Trophoblast cell (in vitro differentiated cells and primary cell): ENCODE measurements at regions not wholly inside any gene's neighbourhood (a gene's known extent, or its start where the extent isn't known, plus 50 kb on each side); places are given as distances from the start of the nearest gene placed in this dataset.

Experiments
- DNase-seq, 2 donors: peaks; one replicate each; pipeline ENCODE4 v3.0.0-alpha.2; 2016
- H2AFZ ChIP-seq: 2 replicates; pipeline ENCODE4 v1.6.1; 2013; ENCODE audit warnings: low read length, moderate library complexity, mild to moderate bottlenecking; ENCODE audit not compliant: insufficient read depth, poor library complexity
- H2AK5ac ChIP-seq: 2 replicates; pipeline ENCODE4 v1.6.1; 2013; ENCODE audit warnings: mild to moderate bottlenecking, low read length
- H2BK120ac ChIP-seq: 2 replicates; pipeline ENCODE4 v1.6.1; 2013; ENCODE audit warnings: low read length, mild to moderate bottlenecking, moderate library complexity; ENCODE audit not compliant: insufficient read depth, poor library complexity
- H2BK12ac ChIP-seq: 2 replicates; pipeline ENCODE4 v1.6.1; 2013; ENCODE audit warnings: mild to moderate bottlenecking, low read length, moderate library complexity
- H2BK5ac ChIP-seq: 2 replicates; pipeline ENCODE4 v1.6.1; 2013; ENCODE audit warnings: low read length, low read depth, moderate library complexity, mild to moderate bottlenecking; ENCODE audit not compliant: poor library complexity
- H3K14ac ChIP-seq: 2 replicates; pipeline ENCODE4 v1.6.1; 2013; ENCODE audit warnings: mild to moderate bottlenecking, low read length
- H3K18ac ChIP-seq: 2 replicates; pipeline ENCODE4 v1.6.1; 2013; ENCODE audit warnings: mild to moderate bottlenecking, low read length
- H3K23ac ChIP-seq: 2 replicates; pipeline ENCODE4 v1.6.1; 2013; ENCODE audit warnings: low read length
- H3K27ac ChIP-seq: 2 replicates; pipeline ENCODE4 v1.5.1; 2013; ENCODE audit warnings: low read depth, mild to moderate bottlenecking, inconsistent platforms, low read length, moderate library complexity
- H3K27me3 ChIP-seq: 2 replicates; pipeline ENCODE4 v1.6.1; 2013; ENCODE audit warnings: inconsistent platforms, mild to moderate bottlenecking, low read length, moderate library complexity; ENCODE audit not compliant: insufficient read depth
- H3K36me3 ChIP-seq, 2 experiments: 1 replicate in 1 of 2; 2 replicates in 1 of 2; pipeline ENCODE4 v1.6.1; 2013; ENCODE audit warnings: low read length in 2 of 2, mild to moderate bottlenecking in 2 of 2, moderate library complexity in 1 of 2; ENCODE audit not compliant: insufficient read depth in 2 of 2, control insufficient read depth in 1 of 2
- H3K4ac ChIP-seq: 2 replicates; pipeline ENCODE4 v1.6.1; 2013; ENCODE audit warnings: low read depth, mild to moderate bottlenecking, low read length, moderate library complexity
- H3K4me1 ChIP-seq, 2 experiments: 1 replicate in 1 of 2; 2 replicates in 1 of 2; pipeline ENCODE4 v1.6.1; 2013; ENCODE audit warnings: low read length in 2 of 2, mild to moderate bottlenecking in 2 of 2, moderate library complexity in 1 of 2; ENCODE audit not compliant: insufficient read depth in 2 of 2, control insufficient read depth in 1 of 2
- H3K4me2 ChIP-seq: 2 replicates; pipeline ENCODE4 v1.6.1; 2013; ENCODE audit warnings: inconsistent platforms, mild to moderate bottlenecking, low read length, moderate library complexity
- H3K4me3 ChIP-seq: 2 replicates; pipeline ENCODE4 v1.5.1; 2013; ENCODE audit warnings: mild to moderate bottlenecking, low read depth, low read length, inconsistent platforms
- H3K79me1 ChIP-seq: one replicate; pipeline ENCODE4 v1.6.1; 2013; ENCODE audit warnings: low read length
- H3K79me2 ChIP-seq: 2 replicates; pipeline ENCODE4 v1.6.1; 2013; ENCODE audit warnings: low read length, mild to moderate bottlenecking; ENCODE audit not compliant: control insufficient read depth, insufficient read depth, poor library complexity
- H3K9ac ChIP-seq: 2 replicates; pipeline ENCODE4 v1.6.1; 2013; ENCODE audit warnings: mild to moderate bottlenecking, low read length
- H3K9me3 ChIP-seq: 2 replicates; pipeline ENCODE4 v1.6.1; 2013; ENCODE audit warnings: low read depth, mild to moderate bottlenecking, control low read depth, inconsistent platforms, low read length; ENCODE audit not compliant: insufficient read depth
- H4K12ac ChIP-seq: 2 replicates; pipeline ENCODE4 v1.6.1; 2013; ENCODE audit warnings: low read depth, mild to moderate bottlenecking, low read length, moderate library complexity
- H4K8ac ChIP-seq: 2 replicates; pipeline ENCODE4 v1.6.1; 2013; ENCODE audit warnings: low read depth, mild to moderate bottlenecking, low read length, moderate library complexity
- H4K91ac ChIP-seq: one replicate; pipeline ENCODE4 v1.6.1; 2013; ENCODE audit warnings: low read depth, mild to moderate bottlenecking, low read length, moderate library complexity
- WGBS: extraction: QIAGEN DNeasy Blood & Tissue Kit; methylation state at CpG from one replicate; pipeline ENCODE4 v1.1.7; 2013; ENCODE audit warnings: missing lambda C conversion rate; ENCODE audit not compliant: insufficient read length, insufficient coverage; ENCODE audit errors: extremely low coverage; 5-methylcytosine and 5-hydroxymethylcytosine counted together

DNA sequence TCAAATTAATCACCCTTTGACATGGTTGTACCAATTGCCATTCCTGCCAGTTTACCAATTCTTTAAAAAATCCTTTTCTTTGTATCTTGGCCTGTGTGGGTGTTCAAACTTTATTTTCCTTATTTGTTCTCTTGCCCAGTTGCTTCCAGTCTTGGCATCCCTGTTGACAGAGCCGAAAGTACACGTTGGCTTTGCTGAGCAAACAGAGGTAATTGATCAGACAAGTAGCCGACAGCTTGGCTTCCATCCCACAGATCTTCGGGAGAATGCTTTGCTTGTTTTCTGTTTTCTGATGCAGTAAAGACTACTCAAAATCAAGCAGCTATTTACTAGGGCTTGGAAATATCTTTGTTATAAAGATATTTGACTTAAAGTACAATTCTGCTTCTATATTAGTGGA, 506.8 kb upstream of the SALL1 start:
- H4K91ac ChIP-seq = no peak overlapping the region
- H3K36me3 ChIP-seq = no peaks in the 10 kb centered on the region
- H3K4me1 ChIP-seq = peaks cover 0 to 2% of the 10 kb centered on the region in 2 experiments
- no peak overlapping the region for H3K18ac ChIP-seq
- H3K9me3 ChIP-seq = no peaks in the 10 kb centered on the region
- no peak overlapping the region for H2BK12ac ChIP-seq
- no peak for DNase-seq
- no peak overlapping the region for H2BK120ac ChIP-seq
- no peak overlapping the region for H3K4me2 ChIP-seq
- H4K8ac ChIP-seq = no peak overlapping the region
- no peak overlapping the region for H3K9ac ChIP-seq
- H3K23ac ChIP-seq = no peak overlapping the region
- no peak overlapping the region for H2BK5ac ChIP-seq
- no peak overlapping the region for H4K12ac ChIP-seq
- no peak overlapping the region for H3K4me3 ChIP-seq
- H2AK5ac ChIP-seq = no peak overlapping the region
- H3K79me1 ChIP-seq = no peaks in the 10 kb centered on the region
- H3K27me3 ChIP-seq = no peaks in the 10 kb centered on the region
- no peaks in the 10 kb centered on the region for H3K79me2 ChIP-seq
- H3K14ac ChIP-seq = no peak overlapping the region
- no peak overlapping the region for H2AFZ ChIP-seq
- H3K4ac ChIP-seq = no peak overlapping the region
- no peak overlapping the region for H3K27ac ChIP-seq
- no CpG with 5 or more reads among the region's 4 CpGs for WGBS

DNA sequence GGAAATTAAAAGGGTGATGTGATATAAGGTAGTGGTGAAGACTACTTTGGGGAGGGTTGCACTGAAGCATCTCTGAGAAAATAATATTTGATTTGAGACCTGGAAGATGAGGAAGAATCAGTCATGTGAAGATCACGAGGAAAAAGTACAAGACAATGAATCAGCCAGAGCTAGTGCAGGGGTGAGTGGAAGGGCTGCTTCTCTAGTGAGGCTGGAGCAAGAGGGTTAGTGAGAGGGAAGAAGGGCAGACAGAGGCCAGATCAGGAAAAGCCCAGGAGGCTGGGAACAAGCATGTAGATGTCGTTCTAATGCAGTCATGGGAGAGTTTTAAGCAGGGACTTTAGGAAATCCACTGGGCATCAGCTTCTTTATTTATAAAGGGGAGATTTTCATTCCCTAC, 504.2 kb upstream of the SALL1 start:
- Histone ChIP-seq H3K23ac (no peak overlapping the region), H2BK120ac (no peak overlapping the region), H3K4me2 (no peak overlapping the region), H3K4ac (no peak overlapping the region), H2AFZ (no peak overlapping the region), H2BK5ac (no peak overlapping the region), H4K12ac (no peak overlapping the region), H3K18ac (no peak overlapping the region), H2BK12ac (no peak overlapping the region), H2AK5ac (no peak overlapping the region), H3K14ac (no peak overlapping the region), H3K4me3 (no peak overlapping the region), H3K36me3 (no peaks in the 10 kb centered on the region), H3K79me2 (no peaks in the 10 kb centered on the region), H3K27ac (no peak overlapping the region), H4K91ac (no peak overlapping the region), H3K27me3 (no peaks in the 10 kb centered on the region), H3K79me1 (no peaks in the 10 kb centered on the region), H3K9me3 (no peaks in the 10 kb centered on the region), H3K9ac (no peak overlapping the region), H3K4me1 (peaks cover 0 to 2% of the 10 kb centered on the region in 2 experiments), H4K8ac (no peak overlapping the region)
- DNase-seq = no peak
- no CpG with 5 or more reads among the region's 2 CpGs for WGBS

DNA sequence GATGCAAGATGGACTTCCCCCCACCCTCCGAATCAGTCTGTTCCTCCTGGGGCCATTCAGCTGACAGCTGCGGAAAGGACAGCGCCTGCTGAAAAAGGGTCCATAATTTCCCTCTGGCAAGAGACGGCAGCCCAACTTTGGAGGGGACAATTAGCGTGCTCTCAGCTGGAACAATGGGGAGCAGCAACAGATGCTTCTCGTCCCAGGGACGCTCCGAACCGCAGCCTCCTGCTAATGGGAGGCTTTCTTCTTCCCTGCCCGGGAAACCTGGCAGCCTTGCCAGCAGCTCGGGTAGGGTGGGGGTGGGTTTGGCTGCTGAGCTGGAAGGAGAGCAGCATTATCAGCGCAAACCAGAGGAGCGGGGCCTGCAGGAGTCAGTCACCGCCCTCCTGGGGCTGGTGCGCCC, 500.0 kb upstream of the SALL1 start:
- Histone ChIP-seq H3K9ac (no peak overlapping the region), H3K4ac (no peak overlapping the region), H3K23ac (no peak overlapping the region), H3K18ac (no peak overlapping the region), H2BK5ac (no peak overlapping the region), H3K27ac (no peak overlapping the region), H4K8ac (no peak overlapping the region), H4K91ac (no peak overlapping the region), H4K12ac (no peak overlapping the region), H3K4me3 (no peak overlapping the region), H2BK12ac (no peak overlapping the region), H3K4me1 (no peaks in the 10 kb centered on the region), H3K9me3 (no peaks in the 10 kb centered on the region), H3K36me3 (no peaks in the 10 kb centered on the region), H3K4me2 (no peak overlapping the region), H3K79me2 (no peaks in the 10 kb centered on the region), H2AFZ (no peak overlapping the region), H2BK120ac (no peak overlapping the region), H3K14ac (no peak overlapping the region), H2AK5ac (no peak overlapping the region), H3K79me1 (no peaks in the 10 kb centered on the region), H3K27me3 (no peaks in the 10 kb centered on the region)
- no CpG with 5 or more reads among the region's 15 CpGs for WGBS
- no peak for DNase-seq

DNA sequence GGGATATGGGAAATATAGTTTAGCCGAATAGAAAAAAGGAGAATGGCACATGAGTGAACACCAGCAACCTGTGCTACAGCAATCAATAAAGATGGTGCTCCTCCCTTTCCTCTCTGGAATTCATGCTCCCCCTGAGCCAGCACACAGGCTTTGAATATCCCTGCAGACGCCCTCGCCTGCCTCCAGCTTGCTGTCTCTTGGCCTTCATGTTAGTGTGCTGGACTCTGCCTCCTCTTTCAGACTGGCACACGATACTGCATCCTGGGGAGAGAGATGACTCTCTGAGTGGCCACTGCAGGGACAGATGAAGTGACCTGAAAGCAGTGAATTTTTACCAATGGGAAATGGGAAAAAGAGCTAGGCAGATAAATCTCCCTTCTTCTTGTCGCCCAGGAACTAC, 498.6 kb upstream of the SALL1 start:
- no peak overlapping the region for H3K18ac ChIP-seq
- no peak for DNase-seq
- H2BK120ac ChIP-seq = no peak overlapping the region
- no peaks in the 10 kb centered on the region for H3K9me3 ChIP-seq
- H3K4me2 ChIP-seq = no peak overlapping the region
- no peak overlapping the region for H4K12ac ChIP-seq
- no peak overlapping the region for H3K23ac ChIP-seq
- no peak overlapping the region for H3K27ac ChIP-seq
- H3K79me1 ChIP-seq = no peaks in the 10 kb centered on the region
- no peak overlapping the region for H3K4me3 ChIP-seq
- H3K4me1 ChIP-seq = no peaks in the 10 kb centered on the region
- no peak overlapping the region for H2AK5ac ChIP-seq
- no CpG with 5 or more reads among the region's 5 CpGs for WGBS
- no peak overlapping the region for H3K14ac ChIP-seq
- no peaks in the 10 kb centered on the region for H3K27me3 ChIP-seq
- no peak overlapping the region for H2BK5ac ChIP-seq
- no peaks in the 10 kb centered on the region for H3K36me3 ChIP-seq
- H2BK12ac ChIP-seq = no peak overlapping the region
- no peak overlapping the region for H3K9ac ChIP-seq
- no peak overlapping the region for H4K91ac ChIP-seq
- H2AFZ ChIP-seq = no peak overlapping the region
- no peaks in the 10 kb centered on the region for H3K79me2 ChIP-seq
- no peak overlapping the region for H3K4ac ChIP-seq
- no peak overlapping the region for H4K8ac ChIP-seq
